ENCODE measurements at regions not wholly inside any gene's neighbourhood (a gene's known extent, or its start where the extent isn't known, plus 50 kb on each side); places are given as distances from the start of the nearest gene placed in this dataset.

GRCh38 chr13:67443923-67444322 is 213.8 kb upstream of the PCDH9 start:
- WGBS, 2 donors, result 47 to 58% methylated on average over 2 of the region's 2 CpGs

GRCh38 chr13:67440236-67440975 is 210.3 kb upstream of the PCDH9 start:
- no peak for TF ChIP-seq EP300 (IDR thresholded peaks at IDR 0.05)
- TF ChIP-seq, protein P1, sequence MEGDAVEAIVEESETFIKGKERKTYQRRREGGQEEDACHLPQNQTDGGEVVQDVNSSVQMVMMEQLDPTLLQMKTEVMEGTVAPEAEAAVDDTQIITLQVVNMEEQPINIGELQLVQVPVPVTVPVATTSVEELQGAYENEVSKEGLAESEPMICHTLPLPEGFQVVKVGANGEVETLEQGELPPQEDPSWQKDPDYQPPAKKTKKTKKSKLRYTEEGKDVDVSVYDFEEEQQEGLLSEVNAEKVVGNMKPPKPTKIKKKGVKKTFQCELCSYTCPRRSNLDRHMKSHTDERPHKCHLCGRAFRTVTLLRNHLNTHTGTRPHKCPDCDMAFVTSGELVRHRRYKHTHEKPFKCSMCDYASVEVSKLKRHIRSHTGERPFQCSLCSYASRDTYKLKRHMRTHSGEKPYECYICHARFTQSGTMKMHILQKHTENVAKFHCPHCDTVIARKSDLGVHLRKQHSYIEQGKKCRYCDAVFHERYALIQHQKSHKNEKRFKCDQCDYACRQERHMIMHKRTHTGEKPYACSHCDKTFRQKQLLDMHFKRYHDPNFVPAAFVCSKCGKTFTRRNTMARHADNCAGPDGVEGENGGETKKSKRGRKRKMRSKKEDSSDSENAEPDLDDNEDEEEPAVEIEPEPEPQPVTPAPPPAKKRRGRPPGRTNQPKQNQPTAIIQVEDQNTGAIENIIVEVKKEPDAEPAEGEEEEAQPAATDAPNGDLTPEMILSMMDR (IDR thresholded peaks at IDR 0.05), result no peak
- TF ChIP-seq POLR2A (IDR thresholded peaks at IDR 0.05), result no peak
- no peak for DNase-seq (ENCODE audit: low spot score in 2 of 2)
- WGBS, 2 donors, result 51 to 58% methylated on average over 5 of the region's 5 CpGs
- Histone ChIP-seq H3K27me3 (no peaks in the 10 kb centered on the region), H3K4me1 (no peaks in the 10 kb centered on the region), H3K27ac (no peak overlapping the region), H3K36me3 (no peaks in the 10 kb centered on the region), H3K4me3 (no peak overlapping the region), H3K9me3 (no peaks in the 10 kb centered on the region)

More at GRCh38 chr13:67443923-67444322, 213.8 kb upstream of the PCDH9 start:
- no peaks in the 10 kb centered on the region for H3K36me3 ChIP-seq
- H3K27ac ChIP-seq, result no peak overlapping the region
- no peaks in the 10 kb centered on the region for H3K9me3 ChIP-seq
- no peaks in the 10 kb centered on the region for H3K4me1 ChIP-seq
- no peak for DNase-seq (ENCODE audit: low spot score in 2 of 2)
- H3K4me3 ChIP-seq, result no peak overlapping the region
- TF ChIP-seq, protein P1 (IDR thresholded peaks at IDR 0.05), result no peak
- TF ChIP-seq POLR2A (IDR thresholded peaks at IDR 0.05), result no peak
- TF ChIP-seq EP300 (IDR thresholded peaks at IDR 0.05), result no peak
- no peaks in the 10 kb centered on the region for H3K27me3 ChIP-seq

- Histone ChIP-seq H3K27ac (no peak overlapping the region), H3K27me3 (no peaks in the 10 kb centered on the region), H3K9me3 (no peaks in the 10 kb centered on the region), H3K36me3 (no peaks in the 10 kb centered on the region), H3K4me3 (no peak overlapping the region), H3K4me1 (no peaks in the 10 kb centered on the region)
- TF ChIP-seq EP300 (IDR thresholded peaks at IDR 0.05) (no peak), POLR2A (IDR thresholded peaks at IDR 0.05) (no peak)
- TF ChIP-seq, protein P1 (IDR thresholded peaks at IDR 0.05), result no peak
- WGBS, 2 donors, result 84 to 92% methylated on average over 1 of the region's 1 CpG
- DNase-seq (ENCODE audit: low spot score in 2 of 2), result no peak
Measured at GRCh38 chr13:67439365-67439764, 209.2 kb upstream of the PCDH9 start.

GRCh38 chr13:67438465-67438864 is 208.3 kb upstream of the PCDH9 start:
- Histone ChIP-seq H3K27ac (no peak overlapping the region), H3K4me1 (no peaks in the 10 kb centered on the region), H3K4me3 (no peak overlapping the region), H3K36me3 (no peaks in the 10 kb centered on the region), H3K9me3 (no peaks in the 10 kb centered on the region), H3K27me3 (no peaks in the 10 kb centered on the region)
- DNase-seq (ENCODE audit: low spot score in 2 of 2), result no peak
- TF ChIP-seq EP300 (IDR thresholded peaks at IDR 0.05) (no peak), POLR2A (IDR thresholded peaks at IDR 0.05) (no peak)
- TF ChIP-seq, protein P1 (IDR thresholded peaks at IDR 0.05), result no peak
- WGBS, 2 donors, result 54 to 63% methylated on average over 3 of the region's 3 CpGs

DNA sequence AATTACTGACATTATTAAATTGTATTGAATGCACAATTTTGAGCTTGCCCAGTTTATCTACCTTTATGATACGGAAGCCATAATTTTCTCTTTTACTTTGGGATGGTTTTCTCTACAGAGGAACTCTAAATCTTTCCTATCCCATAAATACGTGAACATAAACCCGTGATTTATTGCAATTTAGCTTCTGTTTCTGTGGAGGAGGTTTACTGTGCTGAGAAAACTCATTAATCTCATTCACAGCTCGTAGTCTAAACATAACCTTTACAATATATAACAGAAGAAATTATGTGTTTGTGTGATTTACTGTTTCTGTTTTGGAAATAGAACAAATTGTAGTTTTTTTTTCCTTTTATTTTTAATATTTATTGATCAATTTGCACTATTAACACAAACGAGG is 207.1 kb upstream of the PCDH9 start:
- no peaks in the 10 kb centered on the region for H3K4me1 ChIP-seq
- TF ChIP-seq POLR2A (IDR thresholded peaks at IDR 0.05), result no peak
- no peak for TF ChIP-seq EP300 (IDR thresholded peaks at IDR 0.05)
- TF ChIP-seq, protein P1 (IDR thresholded peaks at IDR 0.05), result no peak
- H3K27me3 ChIP-seq, result no peaks in the 10 kb centered on the region
- no peak for DNase-seq (ENCODE audit: low spot score in 2 of 2)
- no peak overlapping the region for H3K27ac ChIP-seq
- H3K36me3 ChIP-seq, result no peaks in the 10 kb centered on the region
- WGBS, 2 donors, result 60 to 69% methylated on average over 5 of the region's 5 CpGs
- H3K9me3 ChIP-seq, result no peaks in the 10 kb centered on the region
- H3K4me3 ChIP-seq, result no peak overlapping the region
